Colonic mucosa (tissue), 4 donors: ENCODE measurements at regions not wholly inside any gene's neighbourhood (a gene's known extent, or its start where the extent isn't known, plus 50 kb on each side); places are given as distances from the start of the nearest gene placed in this dataset.

Experiments
- DNase-seq: peaks from one replicate; pipeline ENCODE4 v3.0.0-alpha.2; 2020
- H3K27ac ChIP-seq: fragments of 200-600 bp; one replicate; pipeline ENCODE4 v1.8.0; 2021
- H3K27me3 ChIP-seq: fragments of 200-600 bp; one replicate; pipeline ENCODE4 v1.8.0; 2021
- H3K36me3 ChIP-seq: fragments of 200-600 bp; one replicate; pipeline ENCODE4 v1.8.0; 2021
- H3K4me1 ChIP-seq: fragments of 200-600 bp; one replicate; pipeline ENCODE4 v1.8.0; 2021; ENCODE audit warnings: mild to moderate bottlenecking
- H3K4me3 ChIP-seq: fragments of 200-600 bp; one replicate; pipeline ENCODE4 v1.8.0; 2021
- H3K9ac ChIP-seq, 2 donors: one replicate each; pipeline ENCODE4 v1.7.0; 2013; ENCODE audit warnings: control low read depth in 2 of 2, low read depth in 2 of 2, low read length in 2 of 2
- H3K9me3 ChIP-seq: fragments of 200-600 bp; one replicate; pipeline ENCODE4 v1.8.0; 2021
- CTCF ChIP-seq: fragments of 200-600 bp; IDR thresholded peaks from one replicate; pipeline ENCODE4 v1.8.0; 2022; ENCODE audit warnings: antibody characterized with exemption, mild to moderate bottlenecking
- intact Hi-C: fragments of 100-400 bp; cut with DNase I; formaldehyde crosslinking; loops from one replicate; pipeline ENCODE4 v1.14.1; 2022
- donor health status: healthy.
- donor health status: DM: no; HTN: no; CAD: no.
- donor health status: DM: no; HTN: no; CAD: no.

GRCh38 chr6:6919173-6919572 is 188.6 kb upstream of the RREB1 start:
- Histone ChIP-seq H3K27ac (no peak overlapping the region), H3K4me3 (no peak overlapping the region), H3K9me3 (no peaks in the 10 kb centered on the region), H3K4me1 (no peaks in the 10 kb centered on the region), H3K36me3 (no peaks in the 10 kb centered on the region), H3K27me3 (no peaks in the 10 kb centered on the region), H3K9ac (no peak overlapping the region)
- DNase-seq = no peak
- TF ChIP-seq CTCF = no peak
- intact Hi-C loops = no loop called here

GRCh38 chr6:6920114-6920986 is 187.4 kb upstream of the RREB1 start:
- Histone ChIP-seq H3K4me3 (no peak overlapping the region), H3K27ac (no peak overlapping the region)

GRCh38 chr6:6920987-6921313 is 186.8 kb upstream of the RREB1 start:
- no peak overlapping the region for H3K4me3 ChIP-seq
- H3K4me1 ChIP-seq = no peaks in the 10 kb centered on the region
- H3K27me3 ChIP-seq = no peaks in the 10 kb centered on the region
- DNase-seq = no peak
- intact Hi-C loops = no loop called here
- no peaks in the 10 kb centered on the region for H3K36me3 ChIP-seq
- H3K9ac ChIP-seq = no peak overlapping the region
- no peak overlapping the region for H3K27ac ChIP-seq
- TF ChIP-seq CTCF = no peak
- no peaks in the 10 kb centered on the region for H3K9me3 ChIP-seq

More at GRCh38 chr6:6920114-6920986, 187.4 kb upstream of the RREB1 start:
- H3K9me3 ChIP-seq = no peaks in the 10 kb centered on the region
- intact Hi-C loops = no loop called here
- no peaks in the 10 kb centered on the region for H3K27me3 ChIP-seq
- no peak for TF ChIP-seq CTCF
- DNase-seq = no peak
- no peaks in the 10 kb centered on the region for H3K4me1 ChIP-seq
- H3K36me3 ChIP-seq = no peaks in the 10 kb centered on the region
- no peak overlapping the region for H3K9ac ChIP-seq

- intact Hi-C loops = no loop called here
- H3K27ac ChIP-seq = no peak overlapping the region
- TF ChIP-seq CTCF = no peak
- no peak for DNase-seq
- no peak overlapping the region for H3K9ac ChIP-seq
- no peaks in the 10 kb centered on the region for H3K4me1 ChIP-seq
- H3K4me3 ChIP-seq = no peak overlapping the region
- no peaks in the 10 kb centered on the region for H3K36me3 ChIP-seq
- H3K27me3 ChIP-seq = no peaks in the 10 kb centered on the region
- H3K9me3 ChIP-seq = no peaks in the 10 kb centered on the region
Measured at GRCh38 chr6:6922166-6922565, 185.6 kb upstream of the RREB1 start.

- no peak overlapping the region for H3K9ac ChIP-seq
- H3K4me3 ChIP-seq = no peak overlapping the region
- no peaks in the 10 kb centered on the region for H3K27me3 ChIP-seq
- H3K36me3 ChIP-seq = no peaks in the 10 kb centered on the region
- intact Hi-C loops = no loop called here
- TF ChIP-seq CTCF = no peak
- DNase-seq = no peak
- no peaks in the 10 kb centered on the region for H3K9me3 ChIP-seq
- H3K27ac ChIP-seq = no peak overlapping the region
- H3K4me1 ChIP-seq = no peaks in the 10 kb centered on the region
Measured at GRCh38 chr6:6923605-6924004, 184.2 kb upstream of the RREB1 start.
